ENCODE measurements at regions not wholly inside any gene's neighbourhood (a gene's known extent, or its start where the extent isn't known, plus 50 kb on each side); places are given as distances from the start of the nearest gene placed in this dataset.

DNA sequence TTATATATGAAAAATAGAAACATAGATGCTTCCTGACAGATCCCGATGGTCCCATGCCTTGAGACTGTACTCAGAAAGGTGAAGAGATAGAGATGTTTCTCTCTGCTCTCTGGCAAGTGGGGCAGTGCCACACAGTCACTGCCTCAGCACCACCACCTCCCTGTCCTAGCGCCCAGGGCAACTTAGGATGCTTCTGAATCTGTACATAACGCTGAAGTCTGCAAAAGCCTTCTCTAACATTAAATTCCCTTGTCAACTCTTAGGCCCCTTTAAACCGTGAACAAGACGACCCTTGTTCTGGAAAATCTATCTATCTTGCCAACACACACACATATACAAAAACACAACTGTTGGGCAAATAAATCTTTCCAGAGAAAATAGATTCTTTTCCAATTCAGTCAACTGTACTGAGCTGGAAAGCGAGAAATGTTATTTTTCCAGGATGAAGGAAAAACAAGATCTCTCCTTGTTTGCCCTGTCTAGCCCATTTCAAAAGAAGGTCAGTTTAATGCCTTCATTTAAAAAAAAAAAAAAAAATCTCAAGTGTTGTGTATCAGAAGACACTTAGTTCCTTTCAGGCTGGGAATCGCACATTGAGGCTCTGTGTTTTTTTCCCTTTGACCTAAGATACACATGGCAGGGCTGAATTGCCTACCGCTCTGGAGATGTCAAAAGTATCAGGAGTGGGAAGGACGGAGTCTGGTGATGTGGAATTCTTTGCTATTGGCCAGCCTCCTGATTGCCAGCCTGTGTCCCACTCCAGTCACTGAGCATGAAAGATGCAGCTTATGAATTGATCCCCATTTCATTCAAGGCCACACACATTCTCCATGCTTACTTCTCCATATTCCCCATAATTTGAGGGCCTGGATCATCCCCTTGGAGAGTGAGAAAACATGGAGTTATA lies 241.4 kb downstream of the LACC1 start:
- no peak for DNase-seq (ENCODE audit: low read depth)

DNA sequence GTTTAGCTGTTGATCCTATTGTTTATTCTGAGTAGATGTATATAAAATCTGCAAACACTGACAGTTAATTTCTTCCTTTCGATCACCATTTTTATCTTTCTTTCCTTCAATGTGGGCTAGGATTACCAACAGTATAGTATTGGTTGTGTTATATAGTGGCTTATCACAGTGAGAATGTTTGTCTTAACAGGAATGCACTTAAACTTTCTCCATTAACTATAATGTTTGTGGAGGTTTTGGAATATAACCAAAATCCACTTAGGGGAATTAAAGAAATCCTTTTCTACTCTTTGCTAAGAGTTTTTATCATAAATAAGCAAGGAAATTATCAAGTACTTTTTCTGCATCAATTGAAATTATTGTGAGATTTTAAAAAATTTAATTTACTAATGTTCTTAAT lies 244.6 kb downstream of the LACC1 start:
- no peak for DNase-seq (ENCODE audit: low read depth)

GRCh38 chr13:44125943-44126469 lies 246.3 kb downstream of the LACC1 start:
- DNase-seq (ENCODE audit: low read depth): no peak

DNA sequence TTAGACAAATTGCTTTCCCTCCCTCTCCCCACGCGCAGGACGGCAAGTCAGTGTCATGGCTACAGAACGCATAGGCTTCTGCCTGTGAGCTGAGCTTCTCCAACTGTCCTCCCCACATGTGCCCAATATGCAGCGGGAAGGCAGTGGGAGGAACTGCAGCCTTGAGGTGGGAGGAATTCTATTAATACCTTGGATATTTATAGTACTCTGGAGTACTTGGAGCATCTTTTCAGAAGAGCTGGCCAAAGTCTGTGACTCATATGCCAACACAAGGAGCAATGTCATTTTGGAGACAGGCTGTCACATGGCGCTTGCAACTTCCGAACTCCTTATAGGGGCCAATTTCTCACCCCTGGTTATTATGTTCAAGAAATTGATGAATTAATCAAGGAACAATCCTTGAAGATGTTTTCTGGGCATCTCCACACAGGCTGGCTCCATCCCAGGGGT lies 245.0 kb upstream of the SERP2 start:
- DNase-seq (ENCODE audit: low read depth): no peak

DNA sequence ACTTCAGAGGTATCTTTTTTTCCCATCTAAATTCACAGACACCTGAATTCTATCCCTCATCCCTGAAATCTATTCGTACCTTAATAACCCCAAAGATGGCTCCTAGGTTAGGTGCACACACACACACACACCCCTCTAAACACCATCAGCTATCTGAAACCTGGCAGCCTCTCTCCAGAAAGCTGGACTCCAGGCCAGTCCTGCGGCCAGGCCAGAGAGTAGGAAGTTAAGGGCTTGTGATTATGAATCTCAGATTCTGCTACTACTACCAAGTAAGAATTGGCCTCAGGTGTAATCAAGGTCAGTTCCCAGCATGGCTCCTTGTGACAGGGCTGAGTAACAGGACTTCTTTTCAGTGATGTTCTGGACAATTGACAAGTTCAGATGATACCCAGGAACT lies 244.2 kb upstream of the SERP2 start:
- DNase-seq (ENCODE audit: low read depth): no peak

DNA sequence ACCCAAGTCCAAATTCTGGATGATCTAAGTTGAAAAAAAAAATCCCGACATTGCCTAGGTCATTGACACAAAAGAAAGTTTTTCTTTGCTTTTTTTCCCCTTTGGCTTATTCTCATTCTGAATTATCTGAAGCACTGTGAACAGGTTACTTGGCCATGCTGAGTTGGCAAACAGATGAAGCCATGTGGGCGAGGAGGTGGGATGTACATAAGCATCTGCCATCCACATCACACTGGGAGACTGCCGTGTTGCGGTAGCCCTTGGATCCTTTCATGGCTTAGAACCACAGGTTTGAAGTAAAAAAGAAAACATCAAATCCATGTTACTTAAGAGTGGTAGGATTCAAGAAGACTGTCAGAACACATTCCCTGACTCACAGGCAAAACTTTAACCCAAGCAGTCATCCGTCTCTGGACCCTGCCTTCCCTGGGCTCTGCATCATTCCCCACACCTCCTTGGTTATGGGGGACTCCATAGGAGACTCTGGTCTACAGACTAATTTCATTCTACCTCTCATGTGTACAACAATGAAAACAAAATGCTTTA lies 242.5 kb upstream of the SERP2 start:
- DNase-seq (ENCODE audit: low read depth): no peak

DNA sequence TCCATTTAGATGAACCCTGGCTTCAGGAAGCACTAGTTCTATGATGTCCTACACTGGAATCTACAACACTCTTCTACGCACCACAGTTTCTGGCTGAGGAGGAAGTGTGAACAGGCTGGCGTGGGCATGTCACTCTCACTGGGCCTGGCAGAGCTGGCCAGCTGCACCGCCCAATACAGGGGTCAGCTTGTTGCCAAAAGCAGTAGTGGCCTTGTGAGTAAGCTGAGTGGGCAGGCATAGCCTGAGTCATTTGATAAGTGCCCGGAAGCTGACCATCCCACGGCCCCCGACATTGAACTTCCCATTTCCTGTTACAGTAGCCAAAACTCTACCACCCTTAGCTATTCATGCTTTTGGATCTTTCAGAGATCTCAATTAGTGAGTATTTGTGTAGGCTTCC lies 240.9 kb upstream of the SERP2 start:
- no peak for DNase-seq (ENCODE audit: low read depth)

- DNase-seq (ENCODE audit: low read depth): no peak
Measured at GRCh38 chr13:44133626-44134025, 240.0 kb upstream of the SERP2 start.

GRCh38 chr13:44135566-44135965 lies 238.1 kb upstream of the SERP2 start:
- no peak for DNase-seq (ENCODE audit: low read depth)

DNA sequence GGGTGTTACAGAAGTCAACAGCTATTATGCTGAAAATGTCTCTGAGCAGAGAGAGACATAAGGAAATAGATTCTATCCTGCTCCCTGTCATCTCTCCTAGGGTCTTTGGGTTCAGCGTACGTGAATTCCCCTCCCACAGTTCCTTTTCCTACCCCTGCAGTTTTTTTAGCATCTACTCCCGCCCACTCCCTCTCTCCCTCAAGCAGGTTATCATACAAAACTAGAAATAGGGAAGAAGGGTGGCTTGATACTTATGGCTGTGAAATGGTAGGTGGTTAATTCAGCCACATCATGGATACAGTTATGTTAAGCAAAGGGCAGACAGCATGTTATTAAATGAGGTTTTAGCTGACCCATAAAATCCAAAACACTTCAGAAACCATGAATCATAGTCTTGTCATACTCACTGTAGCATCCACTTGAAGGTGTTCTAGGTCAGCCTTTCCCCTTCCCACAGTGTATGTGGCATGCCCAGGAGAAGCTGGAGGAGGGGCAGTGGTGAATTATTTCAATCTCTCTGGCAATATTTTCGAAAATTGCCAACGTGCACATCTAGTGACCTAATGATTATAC lies 236.8 kb upstream of the SERP2 start:
- no peak for DNase-seq (ENCODE audit: low read depth)

- DNase-seq (ENCODE audit: low read depth): no peak
Measured at GRCh38 chr13:44137466-44137865, 236.2 kb upstream of the SERP2 start.

- no peak for DNase-seq (ENCODE audit: low read depth)
Measured at GRCh38 chr13:44140146-44140545, 233.5 kb upstream of the SERP2 start.

DNA sequence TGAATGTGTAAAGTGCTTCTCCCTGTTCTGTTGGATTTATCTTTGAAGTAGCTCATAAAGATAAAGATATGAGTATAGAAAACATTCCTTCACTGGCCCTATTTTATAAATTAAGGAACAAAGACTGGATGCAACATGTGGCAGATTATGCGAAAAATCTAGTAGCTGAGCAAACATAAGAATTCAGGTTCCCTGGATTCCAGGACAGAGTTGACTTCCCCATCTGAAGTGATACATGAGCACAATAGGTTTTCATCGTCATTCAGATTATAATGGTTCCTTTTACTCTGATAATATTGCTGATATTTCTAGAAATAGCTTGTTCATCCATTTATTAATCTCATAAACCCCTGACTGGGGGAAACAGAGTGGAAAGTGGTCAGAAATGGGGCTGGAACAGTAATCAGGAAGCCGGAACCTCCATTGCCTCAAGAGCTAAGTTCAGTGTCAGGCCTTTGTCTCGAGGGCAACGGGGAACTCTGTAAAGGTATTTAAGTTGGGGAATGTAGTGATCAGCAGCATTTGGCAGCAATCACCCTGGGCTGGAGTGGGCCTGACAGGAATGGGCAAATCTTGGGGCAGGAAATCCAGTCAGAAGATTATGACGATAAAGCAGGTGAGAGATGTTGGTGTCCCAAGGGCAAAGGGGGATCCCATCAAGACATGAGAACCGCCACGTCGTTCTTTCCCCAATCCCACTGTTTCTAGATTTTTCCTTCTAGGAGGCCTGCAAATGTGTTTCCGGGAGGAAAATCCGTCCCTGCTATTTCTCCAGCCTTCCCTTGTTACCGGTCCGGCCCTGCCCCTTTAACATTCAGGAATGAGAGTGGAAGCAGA lies 232.5 kb upstream of the SERP2 start:
- no peak for DNase-seq (ENCODE audit: low read depth)

DNA sequence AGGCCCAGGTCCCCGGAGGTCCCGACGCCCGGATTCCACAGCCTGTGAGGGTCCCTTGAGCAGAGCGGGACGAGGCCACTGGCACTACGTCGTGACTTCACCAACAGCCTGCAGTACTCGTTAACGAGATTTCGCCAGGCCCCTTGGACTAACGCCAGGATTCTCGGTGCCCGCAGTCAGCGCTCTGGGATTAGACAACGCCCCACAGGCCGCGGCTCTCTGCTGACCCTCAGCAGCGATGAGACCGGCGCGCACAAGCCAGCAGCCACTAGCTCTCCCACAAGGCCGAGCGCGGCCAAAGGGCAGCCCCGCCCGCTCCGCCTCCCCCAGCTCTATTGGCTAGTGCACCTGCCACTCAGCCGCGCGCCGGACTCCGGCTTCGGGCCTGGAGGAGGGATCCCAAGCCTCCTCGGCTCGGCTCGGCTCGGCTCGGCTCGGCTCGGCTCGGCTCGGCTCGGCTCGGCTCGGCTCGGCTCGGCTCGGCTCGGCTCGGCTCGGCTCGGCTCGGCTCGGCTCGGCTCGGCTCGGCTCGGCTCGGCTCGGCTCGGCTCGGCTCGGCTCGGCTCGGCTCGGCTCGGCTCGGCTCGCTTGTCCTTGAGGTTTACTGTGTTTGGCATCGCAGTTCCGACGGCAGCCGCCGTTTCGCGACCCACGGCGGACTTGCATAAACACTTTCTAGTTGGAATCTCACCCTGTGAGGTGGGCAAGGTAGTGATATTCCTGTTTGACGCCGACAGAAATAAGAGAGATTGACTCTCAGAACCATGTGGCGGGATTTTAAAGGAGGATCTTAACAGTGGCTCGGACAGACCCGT lies 231.7 kb upstream of the SERP2 start:
- peak; percentile 88 for DNase-seq (ENCODE audit: low read depth)

DNA sequence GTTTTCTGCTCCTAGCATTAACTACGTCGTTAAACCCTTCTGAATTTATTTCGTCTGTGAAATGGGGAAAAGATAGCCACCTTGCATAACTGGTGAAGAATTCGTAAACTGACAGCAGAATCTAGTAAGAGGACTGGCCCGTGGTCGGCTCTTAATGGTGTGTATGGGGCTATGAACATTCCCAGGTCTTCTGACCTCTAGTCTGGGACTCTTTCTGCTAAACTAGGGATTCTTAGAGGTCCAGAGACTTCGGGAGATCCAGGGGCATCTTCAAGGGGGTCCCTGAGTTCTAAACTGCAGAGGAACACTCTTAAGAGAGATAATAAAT lies 231.1 kb upstream of the SERP2 start:
- no peak for DNase-seq (ENCODE audit: low read depth)

DNA sequence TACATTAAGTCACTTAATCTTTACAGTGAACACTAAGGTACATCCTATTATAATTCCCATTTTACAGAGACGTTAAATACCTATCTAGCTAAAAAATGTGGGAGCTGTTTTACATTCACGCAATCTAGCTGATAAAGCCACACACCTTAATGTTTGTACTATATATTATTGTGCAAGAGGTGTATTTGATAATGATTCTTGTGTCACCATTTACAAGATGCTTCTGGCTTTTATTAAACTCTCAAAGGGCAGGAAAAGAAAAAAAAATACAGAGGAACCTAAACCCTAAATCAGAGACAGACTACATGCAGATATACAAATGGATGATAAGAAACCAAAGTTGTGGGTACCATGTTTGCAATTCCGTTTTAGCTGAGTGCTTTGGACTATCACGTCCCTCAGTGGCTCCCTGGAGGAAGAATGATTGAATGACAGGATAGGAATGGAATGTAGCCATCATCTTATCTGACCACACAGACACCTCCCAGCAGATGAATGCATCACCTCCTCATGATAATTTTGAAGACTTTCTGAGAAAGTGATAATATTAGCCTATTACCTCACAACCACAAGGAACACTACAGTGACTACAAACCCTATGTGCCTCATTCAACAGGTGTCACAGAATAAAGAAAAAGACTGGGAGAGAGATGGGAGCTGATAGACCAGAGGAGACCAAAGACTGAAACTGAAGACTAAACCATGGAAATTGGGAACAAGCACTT lies 230.5 kb upstream of the SERP2 start:
- no peak for DNase-seq (ENCODE audit: low read depth)

DNA sequence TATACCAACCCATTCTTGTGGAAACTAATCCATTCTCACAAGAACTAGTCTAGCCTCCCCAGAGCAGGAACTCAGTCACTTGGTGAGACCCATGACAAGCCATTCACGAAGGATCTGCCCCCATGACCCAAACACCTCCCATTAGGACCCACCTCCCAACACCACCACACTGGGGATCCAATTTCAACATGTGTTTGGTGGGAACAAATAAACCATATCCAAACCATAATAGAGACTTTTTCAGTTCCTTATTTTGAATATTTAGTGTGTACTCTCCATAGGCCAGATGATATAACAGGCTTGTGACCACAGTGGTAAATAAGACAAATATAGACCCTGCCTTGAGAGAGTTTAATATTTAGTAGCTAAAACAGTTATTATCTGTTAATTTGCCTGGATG lies 227.5 kb upstream of the SERP2 start:
- DNase-seq (ENCODE audit: low read depth): no peak

- no peak for DNase-seq (ENCODE audit: low read depth)
Measured at GRCh38 chr13:44147233-44147632, 226.4 kb upstream of the SERP2 start.

- DNase-seq (ENCODE audit: low read depth): no peak
Measured at GRCh38 chr13:44147648-44148047, 226.0 kb upstream of the SERP2 start.

DNA sequence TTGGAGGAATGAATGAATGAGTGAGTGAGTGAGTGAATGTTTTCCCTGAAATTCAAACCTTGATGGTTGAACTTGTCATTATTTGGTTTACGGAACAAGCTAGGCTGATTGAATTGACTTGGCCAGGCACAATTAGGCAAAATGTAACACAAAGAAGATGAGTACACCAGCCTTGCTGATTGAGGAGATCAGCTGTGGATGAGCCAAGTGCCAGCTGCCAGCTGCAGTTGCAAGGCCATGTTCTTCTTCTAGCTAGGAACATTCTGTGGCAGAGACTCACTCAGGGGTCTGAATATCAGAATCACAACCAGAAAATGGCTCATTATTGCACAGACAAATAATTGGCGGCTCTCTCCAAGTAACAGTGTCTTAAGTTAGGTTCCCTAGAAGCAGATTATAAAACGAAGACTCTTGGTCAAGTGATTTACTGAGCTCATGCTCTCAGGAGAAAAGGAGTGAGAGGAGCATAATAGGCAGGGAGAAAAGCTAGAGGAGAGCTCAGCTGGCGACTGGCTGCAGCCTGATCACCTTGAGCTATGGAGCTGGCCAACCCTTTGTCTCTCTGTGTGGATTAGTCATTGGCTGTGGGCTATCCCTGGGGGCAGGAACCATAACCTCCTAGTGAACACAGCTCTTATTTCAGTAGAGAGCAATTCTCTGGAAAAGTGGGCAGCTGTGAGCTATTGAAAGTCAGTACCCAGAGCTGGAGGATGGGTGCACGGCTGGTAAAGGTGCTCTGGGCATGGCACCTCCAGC lies 225.3 kb upstream of the SERP2 start:
- no peak for DNase-seq (ENCODE audit: low read depth)
